SU-DHL-6 (cell line): ENCODE measurements at regions not wholly inside any gene's neighbourhood (a gene's known extent, or its start where the extent isn't known, plus 50 kb on each side); places are given as distances from the start of the nearest gene placed in this dataset.

Experiments
- H2AFZ ChIP-seq: fragments of 200-600 bp; sonication (generic); 2 replicates; pipeline ENCODE4 v1.6.1; 2014; ENCODE audit warnings: low read depth, mild to moderate bottlenecking, moderate library complexity, mixed read lengths, antibody characterized with exemption, low read length; ENCODE audit not compliant: severe bottlenecking
- H3F3A ChIP-seq: fragments of 200-600 bp; shearing (Covaris generic); 2 replicates; pipeline ENCODE4 v1.6.0; 2016; ENCODE audit warnings: antibody characterized with exemption, mild to moderate bottlenecking; ENCODE audit not compliant: insufficient read depth
- H3K27ac ChIP-seq: fragments of 200-600 bp; sonication (generic); 2 replicates; pipeline ENCODE4 v1.5.1; 2016; ENCODE audit warnings: low read depth, mild to moderate bottlenecking, low read length, moderate library complexity, mixed read lengths
- H3K27me3 ChIP-seq: fragments of 200-600 bp; sonication (generic), shearing (Covaris generic); 2 replicates; pipeline ENCODE4 v1.6.0; 2014; ENCODE audit warnings: mild to moderate bottlenecking, low read length
- H3K36me3 ChIP-seq: fragments of 200-600 bp; sonication (generic); 2 replicates; pipeline ENCODE4 v1.6.1; 2014; ENCODE audit warnings: mild to moderate bottlenecking, low read length, mixed read lengths
- H3K4me2 ChIP-seq: fragments of 300-600, 200-600 bp; shearing (Covaris generic), sonication (generic); 2 replicates; pipeline ENCODE4 v1.6.0; 2014; ENCODE audit warnings: low read length, low read depth, mild to moderate bottlenecking; ENCODE audit not compliant: poor library complexity, severe bottlenecking
- H3K4me3 ChIP-seq: fragments of 200-600 bp; sonication (generic); 2 replicates; pipeline ENCODE4 v1.5.1; 2014; ENCODE audit warnings: antibody characterized with exemption, low read length, mild to moderate bottlenecking, mixed read lengths; ENCODE audit not compliant: insufficient read depth, poor library complexity, severe bottlenecking
- H3K79me2 ChIP-seq: fragments of 200-600 bp; sonication (generic); 2 replicates; pipeline ENCODE4 v1.6.1; 2014; ENCODE audit warnings: mild to moderate bottlenecking, low read length, moderate library complexity; ENCODE audit not compliant: insufficient read depth
- H3K9ac ChIP-seq: fragments of 200-600 bp; sonication (generic); 2 replicates; pipeline ENCODE4 v1.7.0; 2014; ENCODE audit warnings: mild to moderate bottlenecking, low read length
- H3K9me2 ChIP-seq: fragments of 200-600 bp; sonication (generic); replicated peaks from 2 replicates; pipeline ENCODE4 v1.6.1; 2014; ENCODE audit warnings: low read length; ENCODE audit not compliant: insufficient read depth
- H3K9me3 ChIP-seq: fragments of 200-600 bp; sonication (generic); 2 replicates; pipeline ENCODE4 v1.6.1; 2014; ENCODE audit warnings: low read length, mixed read lengths; ENCODE audit not compliant: insufficient read depth
- H4K20me1 ChIP-seq: fragments of 200-600 bp; sonication (generic); 2 replicates; pipeline ENCODE4 v1.6.1; 2014; ENCODE audit warnings: low read depth, mild to moderate bottlenecking, antibody characterized with exemption, low read length, moderate library complexity, mixed read lengths
- EZH2phosphoT487 ChIP-seq: fragments of 200-600 bp; sonication (generic), shearing (Covaris generic); conservative IDR thresholded peaks from 2 replicates; pipeline ENCODE4 v1.6.1; 2018; ENCODE audit warnings: mild to moderate bottlenecking, antibody characterized with exemption, low read length, moderate library complexity, mixed read lengths
- TF ChIP-seq, protein P1 (sequence below): fragments of 200-600 bp; sonication (generic); IDR thresholded peaks from one replicate; pipeline ENCODE4 v1.5.1; 2017; ENCODE audit warnings: antibody characterized with exemption, mild to moderate bottlenecking, low read length, moderate library complexity; ENCODE audit not compliant: insufficient read depth, poor library complexity, severe bottlenecking

DNA sequence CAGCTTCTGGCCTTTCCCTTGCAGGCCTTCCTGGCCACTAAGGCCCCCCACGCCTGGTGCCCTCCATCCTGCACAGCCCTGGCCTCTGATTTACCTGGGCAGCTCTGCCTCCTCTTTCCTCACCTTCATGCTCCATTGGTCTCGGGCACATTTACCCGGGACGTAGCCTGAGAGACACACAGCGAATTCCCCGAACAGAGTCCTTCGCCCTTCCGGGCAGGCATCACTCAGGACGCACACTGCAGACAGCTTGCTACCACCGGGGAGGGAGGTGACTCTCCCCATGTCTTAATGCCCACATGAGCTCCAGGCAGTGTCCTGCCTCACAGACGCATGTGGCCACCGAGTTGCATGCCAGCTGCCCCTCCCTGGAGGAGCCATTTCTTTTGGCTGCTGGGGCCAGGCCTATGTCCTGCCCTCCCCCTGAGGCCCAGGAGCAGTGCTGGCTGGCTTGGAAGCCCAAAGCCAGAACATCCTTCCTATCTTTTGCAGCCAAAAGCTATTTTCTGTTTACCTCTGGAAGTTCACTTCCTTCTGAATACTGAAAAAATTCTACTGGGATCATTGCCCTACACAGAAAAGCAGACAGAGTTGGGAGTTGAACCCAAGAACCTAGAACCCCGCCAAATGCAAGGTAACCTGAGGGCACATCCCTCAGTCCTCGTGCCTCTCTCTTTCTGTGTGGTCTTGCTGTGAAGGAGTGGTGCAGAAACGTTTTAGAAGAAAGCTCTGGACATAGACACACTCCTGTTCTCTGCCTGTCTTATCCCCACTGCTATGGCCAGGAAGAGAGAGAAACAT is 209.5 kb downstream of the TOMM20 start:
- H2AFZ ChIP-seq: no peak overlapping the region
- H3K9me3 ChIP-seq: no peaks in the 10 kb centered on the region
- H3K79me2 ChIP-seq: no peaks in the 10 kb centered on the region
- no peaks in the 10 kb centered on the region for H3F3A ChIP-seq
- H3K9me2 ChIP-seq: no peaks in the 10 kb centered on the region
- no peak overlapping the region for H3K4me3 ChIP-seq
- no peak overlapping the region for H3K9ac ChIP-seq
- no peaks in the 10 kb centered on the region for H3K36me3 ChIP-seq
- TF ChIP-seq, protein P1, sequence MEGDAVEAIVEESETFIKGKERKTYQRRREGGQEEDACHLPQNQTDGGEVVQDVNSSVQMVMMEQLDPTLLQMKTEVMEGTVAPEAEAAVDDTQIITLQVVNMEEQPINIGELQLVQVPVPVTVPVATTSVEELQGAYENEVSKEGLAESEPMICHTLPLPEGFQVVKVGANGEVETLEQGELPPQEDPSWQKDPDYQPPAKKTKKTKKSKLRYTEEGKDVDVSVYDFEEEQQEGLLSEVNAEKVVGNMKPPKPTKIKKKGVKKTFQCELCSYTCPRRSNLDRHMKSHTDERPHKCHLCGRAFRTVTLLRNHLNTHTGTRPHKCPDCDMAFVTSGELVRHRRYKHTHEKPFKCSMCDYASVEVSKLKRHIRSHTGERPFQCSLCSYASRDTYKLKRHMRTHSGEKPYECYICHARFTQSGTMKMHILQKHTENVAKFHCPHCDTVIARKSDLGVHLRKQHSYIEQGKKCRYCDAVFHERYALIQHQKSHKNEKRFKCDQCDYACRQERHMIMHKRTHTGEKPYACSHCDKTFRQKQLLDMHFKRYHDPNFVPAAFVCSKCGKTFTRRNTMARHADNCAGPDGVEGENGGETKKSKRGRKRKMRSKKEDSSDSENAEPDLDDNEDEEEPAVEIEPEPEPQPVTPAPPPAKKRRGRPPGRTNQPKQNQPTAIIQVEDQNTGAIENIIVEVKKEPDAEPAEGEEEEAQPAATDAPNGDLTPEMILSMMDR: no peak
- no peak for TF ChIP-seq EZH2phosphoT487
- H3K4me2 ChIP-seq: no peak overlapping the region
- no peaks in the 10 kb centered on the region for H4K20me1 ChIP-seq
- H3K27me3 ChIP-seq: no peaks in the 10 kb centered on the region
- no peak overlapping the region for H3K27ac ChIP-seq

DNA sequence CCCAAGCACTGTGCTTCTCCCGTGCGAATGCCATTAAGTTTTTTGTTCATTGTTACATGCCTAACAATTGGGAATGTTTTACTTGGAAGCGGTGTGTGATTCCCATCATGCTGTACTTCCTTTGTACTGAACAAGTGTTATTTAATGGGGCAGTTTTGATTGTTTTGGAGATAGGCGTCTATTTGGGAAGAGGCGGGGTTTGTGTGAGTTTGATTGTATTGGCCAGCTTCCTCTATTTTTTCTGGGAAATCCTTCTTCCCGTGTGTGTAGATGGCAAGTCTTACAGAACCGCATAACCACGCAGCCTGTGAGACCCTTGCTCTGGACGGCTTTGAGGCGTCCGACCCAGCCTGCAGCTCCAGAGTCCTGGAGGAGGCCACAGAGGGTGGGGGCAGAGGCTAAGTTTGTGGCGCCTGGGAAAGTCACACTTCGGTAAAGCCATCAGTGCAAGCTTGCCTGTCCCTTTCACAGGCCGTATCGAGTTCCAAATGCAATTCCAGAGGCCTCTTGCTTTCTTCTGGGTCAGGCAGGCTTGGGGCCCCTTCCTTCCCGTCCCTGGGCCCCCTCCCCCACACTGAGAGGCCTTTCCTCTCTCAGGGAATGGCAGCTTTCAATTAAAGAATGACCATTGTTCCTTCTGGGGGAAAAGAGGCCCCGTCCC is 210.3 kb downstream of the TOMM20 start:
- H2AFZ ChIP-seq: no peak overlapping the region

DNA sequence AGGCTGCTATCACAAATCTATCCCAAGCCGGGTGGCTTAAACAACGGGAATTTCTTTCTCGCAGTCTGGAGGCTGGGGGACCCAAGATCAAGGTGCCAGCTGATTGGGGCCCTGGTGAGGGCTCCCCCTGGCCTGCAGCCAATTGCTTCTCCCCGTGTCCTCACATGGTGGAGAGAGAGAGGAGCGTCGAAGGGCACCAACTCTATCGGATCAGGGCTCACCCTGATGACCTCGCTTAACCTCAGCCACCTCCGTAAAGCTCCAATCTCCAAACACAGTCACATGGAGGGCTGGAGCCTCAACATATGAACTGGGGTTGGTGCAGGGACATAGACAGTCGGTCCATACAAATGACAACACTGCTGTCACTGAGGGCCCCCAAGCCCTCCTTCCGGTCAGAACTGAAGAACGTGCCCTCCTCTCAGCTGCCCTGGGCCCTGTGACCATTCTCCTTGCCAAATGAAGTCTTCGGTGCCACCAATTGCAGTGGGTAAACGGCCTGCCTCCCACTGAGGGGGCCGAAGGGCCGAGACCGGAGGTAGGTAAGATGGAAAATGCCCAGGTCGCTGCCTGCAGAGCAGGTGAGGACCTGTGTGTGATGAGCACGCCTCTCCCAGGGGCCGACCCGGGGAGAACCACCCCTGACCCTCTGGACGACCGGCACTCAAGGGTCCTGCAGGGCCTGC is 211.0 kb downstream of the TOMM20 start:
- H3K9me3 ChIP-seq: no peaks in the 10 kb centered on the region
- no peak overlapping the region for H2AFZ ChIP-seq
- no peaks in the 10 kb centered on the region for H3K9me2 ChIP-seq
- H3K9ac ChIP-seq: no peak overlapping the region
- no peak overlapping the region for H3K4me2 ChIP-seq
- no peak overlapping the region for H3K27ac ChIP-seq
- TF ChIP-seq EZH2phosphoT487: no peak
- no peaks in the 10 kb centered on the region for H3K27me3 ChIP-seq
- H3F3A ChIP-seq: no peaks in the 10 kb centered on the region
- no peaks in the 10 kb centered on the region for H3K79me2 ChIP-seq
- H3K36me3 ChIP-seq: no peaks in the 10 kb centered on the region
- no peaks in the 10 kb centered on the region for H4K20me1 ChIP-seq
- no peak overlapping the region for H3K4me3 ChIP-seq

More for the DNA sequence above, 210.3 kb downstream of the TOMM20 start:
- TF ChIP-seq EZH2phosphoT487: no peak
- TF ChIP-seq, protein P1: no peak
- Histone ChIP-seq H3F3A (no peaks in the 10 kb centered on the region), H3K9me3 (no peaks in the 10 kb centered on the region), H3K4me3 (no peak overlapping the region), H3K9ac (no peak overlapping the region), H3K36me3 (no peaks in the 10 kb centered on the region), H3K27ac (no peak overlapping the region), H4K20me1 (no peaks in the 10 kb centered on the region), H3K4me2 (no peak overlapping the region), H3K27me3 (no peaks in the 10 kb centered on the region), H3K9me2 (no peaks in the 10 kb centered on the region), H3K79me2 (no peaks in the 10 kb centered on the region)
